Fibroblast of the aortic adventitia (primary cell): ENCODE measurements at regions not wholly inside any gene's neighbourhood (a gene's known extent, or its start where the extent isn't known, plus 50 kb on each side); places are given as distances from the start of the nearest gene placed in this dataset.

ENCODE experiments used
- DNase-seq: peaks from one replicate; pipeline ENCODE4 v3.0.0-alpha.2; 2010; ENCODE audit warnings: low read depth
- H3K4me3 ChIP-seq: 2 replicates; pipeline ENCODE4 v1.5.1; 2011; ENCODE audit warnings: low read depth, mild to moderate bottlenecking, control low read depth, low read length, moderate library complexity
- TF ChIP-seq, protein P1 (sequence below): IDR thresholded peaks from 2 replicates; pipeline ENCODE4 v1.5.1; 2011; ENCODE audit warnings: mild to moderate bottlenecking, low read length, control low read depth, inconsistent platforms; ENCODE audit not compliant: insufficient read depth

GRCh38 chr5:24314106-24314505, 330.7 kb downstream of the CDH10 start:
- H3K4me3 ChIP-seq, result no peak overlapping the region
- TF ChIP-seq, protein P1, sequence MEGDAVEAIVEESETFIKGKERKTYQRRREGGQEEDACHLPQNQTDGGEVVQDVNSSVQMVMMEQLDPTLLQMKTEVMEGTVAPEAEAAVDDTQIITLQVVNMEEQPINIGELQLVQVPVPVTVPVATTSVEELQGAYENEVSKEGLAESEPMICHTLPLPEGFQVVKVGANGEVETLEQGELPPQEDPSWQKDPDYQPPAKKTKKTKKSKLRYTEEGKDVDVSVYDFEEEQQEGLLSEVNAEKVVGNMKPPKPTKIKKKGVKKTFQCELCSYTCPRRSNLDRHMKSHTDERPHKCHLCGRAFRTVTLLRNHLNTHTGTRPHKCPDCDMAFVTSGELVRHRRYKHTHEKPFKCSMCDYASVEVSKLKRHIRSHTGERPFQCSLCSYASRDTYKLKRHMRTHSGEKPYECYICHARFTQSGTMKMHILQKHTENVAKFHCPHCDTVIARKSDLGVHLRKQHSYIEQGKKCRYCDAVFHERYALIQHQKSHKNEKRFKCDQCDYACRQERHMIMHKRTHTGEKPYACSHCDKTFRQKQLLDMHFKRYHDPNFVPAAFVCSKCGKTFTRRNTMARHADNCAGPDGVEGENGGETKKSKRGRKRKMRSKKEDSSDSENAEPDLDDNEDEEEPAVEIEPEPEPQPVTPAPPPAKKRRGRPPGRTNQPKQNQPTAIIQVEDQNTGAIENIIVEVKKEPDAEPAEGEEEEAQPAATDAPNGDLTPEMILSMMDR, result no peak
- no peak for DNase-seq

- DNase-seq, result no peak
- TF ChIP-seq, protein P1, result no peak
- no peak overlapping the region for H3K4me3 ChIP-seq
Measured at GRCh38 chr5:24320643-24321042, 324.1 kb downstream of the CDH10 start.

GRCh38 chr5:24325306-24325832, 319.4 kb downstream of the CDH10 start:
- no peak for DNase-seq
- no peak overlapping the region for H3K4me3 ChIP-seq
- TF ChIP-seq, protein P1, result no peak

DNA sequence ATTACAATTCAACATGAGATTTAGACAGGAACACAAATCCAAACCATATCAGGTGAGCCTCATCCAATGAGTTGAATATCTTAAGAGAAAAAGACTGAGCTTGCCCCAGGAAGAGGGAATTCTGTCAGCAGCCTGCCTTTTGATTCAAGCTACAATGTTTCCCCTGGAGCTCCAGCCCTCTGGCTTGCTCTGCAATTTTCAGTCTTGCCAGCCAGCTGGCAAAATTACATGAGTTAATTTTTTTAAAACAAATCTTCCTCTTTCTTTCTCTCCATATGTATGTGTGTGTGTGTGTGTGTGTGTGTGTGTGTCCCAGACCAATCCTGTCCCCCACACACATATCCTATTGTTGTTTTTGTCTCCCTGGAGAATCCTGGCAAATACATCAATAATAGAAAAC, 313.2 kb downstream of the CDH10 start:
- TF ChIP-seq, protein P1, result no peak
- H3K4me3 ChIP-seq, result no peak overlapping the region
- DNase-seq, result no peak

DNA sequence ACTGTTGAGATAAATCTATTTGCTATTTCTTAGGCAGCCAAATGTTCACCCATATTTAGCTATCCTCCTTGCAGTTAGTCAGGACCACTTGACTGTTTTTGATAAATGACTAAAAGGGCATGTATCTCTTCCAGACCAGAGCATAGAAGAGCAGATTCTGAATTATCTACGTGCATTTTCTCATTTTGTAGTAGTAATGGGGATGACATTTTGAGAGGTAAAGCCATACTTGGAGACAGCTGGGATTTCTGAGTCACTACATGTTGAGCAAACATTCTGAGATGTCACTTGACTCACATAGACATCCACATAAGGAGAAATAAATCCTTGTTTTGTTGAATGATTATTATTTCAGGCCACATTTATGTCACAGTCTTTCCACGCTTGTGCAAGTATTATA, 297.6 kb downstream of the CDH10 start:
- TF ChIP-seq, protein P1, result no peak
- no peak for DNase-seq
- no peak overlapping the region for H3K4me3 ChIP-seq

DNA sequence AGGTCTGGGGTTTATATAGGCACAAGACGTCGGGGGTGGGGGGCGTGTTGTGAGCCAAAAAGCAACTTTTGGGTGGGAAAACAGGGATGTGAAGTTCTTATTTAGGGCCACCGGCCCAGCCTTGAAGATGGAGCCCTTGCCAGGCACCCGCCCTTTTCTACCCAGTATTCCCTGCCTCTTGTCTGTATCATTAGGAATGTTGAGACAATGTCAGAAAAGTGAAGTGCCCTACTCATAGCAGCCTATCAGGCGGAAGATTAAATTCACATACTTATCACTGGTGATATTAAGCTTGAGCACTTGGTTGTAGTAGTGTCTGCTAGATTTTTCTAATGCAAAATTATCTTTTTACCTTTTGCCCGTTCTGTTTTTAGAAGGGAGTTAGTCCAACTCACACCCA, 293.5 kb downstream of the CDH10 start:
- H3K4me3 ChIP-seq, result no peak overlapping the region
- TF ChIP-seq, protein P1, result no peak
- no peak for DNase-seq

GRCh38 chr5:24353016-24353415, 291.8 kb downstream of the CDH10 start:
- no peak for DNase-seq
- TF ChIP-seq, protein P1, result no peak
- H3K4me3 ChIP-seq, result no peak overlapping the region
